ENCODE measurements at regions not wholly inside any gene's neighbourhood (a gene's known extent, or its start where the extent isn't known, plus 50 kb on each side); places are given as distances from the start of the nearest gene placed in this dataset.
A peak's percentile ranks its signal among the peaks of the same experiment; 100 is the strongest.

- TF ChIP-seq GATA2 (IDR thresholded peaks at IDR 0.05; ENCODE audit: low read depth, low read length) (0 out of 2 replicates have a peak, but pooled peaks have one; percentile 25), GATA3 (IDR thresholded peaks at IDR 0.05; ENCODE audit: low read depth, low read length) (peak; percentile 26; the same call in 1 of the 2 replicates)
Observed at GRCh38 chr2:150885774-150886386, 375.8 kb downstream of the RBM43 start.

GRCh38 chr2:150885236-150885635 lies 376.4 kb downstream of the RBM43 start:
- no peak for TF ChIP-seq GATA3 (IDR thresholded peaks at IDR 0.05; ENCODE audit: low read depth, low read length)
- TF ChIP-seq GATA2 (IDR thresholded peaks at IDR 0.05; ENCODE audit: low read depth, low read length) = no peak

GRCh38 chr2:150883613-150883895 lies 378.1 kb downstream of the RBM43 start:
- TF ChIP-seq GATA3 (IDR thresholded peaks at IDR 0.05; ENCODE audit: low read depth, low read length) = no peak
- no peak for TF ChIP-seq GATA2 (IDR thresholded peaks at IDR 0.05; ENCODE audit: low read depth, low read length)

GRCh38 chr2:150882751-150883612 lies 378.7 kb downstream of the RBM43 start:
- TF ChIP-seq GATA2 (IDR thresholded peaks at IDR 0.05; ENCODE audit: low read depth, low read length) (no peak), GATA3 (IDR thresholded peaks at IDR 0.05; ENCODE audit: low read depth, low read length) (no peak)

GRCh38 chr2:150880986-150881385 lies 380.7 kb downstream of the RBM43 start:
- TF ChIP-seq GATA3 (IDR thresholded peaks at IDR 0.05; ENCODE audit: low read depth, low read length) = no peak
- no peak for TF ChIP-seq GATA2 (IDR thresholded peaks at IDR 0.05; ENCODE audit: low read depth, low read length)

GRCh38 chr2:150878356-150878755 lies 383.3 kb downstream of the RBM43 start:
- TF ChIP-seq GATA2 (IDR thresholded peaks at IDR 0.05; ENCODE audit: low read depth, low read length) = no peak

- TF ChIP-seq GATA3 (IDR thresholded peaks at IDR 0.05; ENCODE audit: low read depth, low read length) (no peak), GATA2 (IDR thresholded peaks at IDR 0.05; ENCODE audit: low read depth, low read length) (no peak)
Observed at GRCh38 chr2:150876251-150876950, 385.3 kb downstream of the RBM43 start.

- TF ChIP-seq GATA3 (IDR thresholded peaks at IDR 0.05; ENCODE audit: low read depth, low read length) (peak; percentile 84), GATA2 (IDR thresholded peaks at IDR 0.05; ENCODE audit: low read depth, low read length) (peak; percentile 85)
Observed at GRCh38 chr2:150873396-150873772, 385.9 kb upstream of the RND3 start.

GRCh38 chr2:150872756-150873395 lies 385.4 kb upstream of the RND3 start:
- TF ChIP-seq GATA2 (IDR thresholded peaks at IDR 0.05; ENCODE audit: low read depth, low read length) = no peak
- TF ChIP-seq GATA3 (IDR thresholded peaks at IDR 0.05; ENCODE audit: low read depth, low read length) = no peak

GRCh38 chr2:150866431-150866830 lies 379.0 kb upstream of the RND3 start:
- TF ChIP-seq GATA2 (IDR thresholded peaks at IDR 0.05; ENCODE audit: low read depth, low read length) (no peak), GATA3 (IDR thresholded peaks at IDR 0.05; ENCODE audit: low read depth, low read length) (no peak)

- TF ChIP-seq GATA3 (IDR thresholded peaks at IDR 0.05; ENCODE audit: low read depth, low read length) (no peak), GATA2 (IDR thresholded peaks at IDR 0.05; ENCODE audit: low read depth, low read length) (no peak)
Observed at GRCh38 chr2:150863691-150864090, 376.2 kb upstream of the RND3 start.

- TF ChIP-seq GATA3 (IDR thresholded peaks at IDR 0.05; ENCODE audit: low read depth, low read length) (no peak), GATA2 (IDR thresholded peaks at IDR 0.05; ENCODE audit: low read depth, low read length) (no peak)
Observed at GRCh38 chr2:150860301-150860700, 372.8 kb upstream of the RND3 start.

GRCh38 chr2:150859877-150860276 lies 372.4 kb upstream of the RND3 start:
- TF ChIP-seq GATA2 (IDR thresholded peaks at IDR 0.05; ENCODE audit: low read depth, low read length) = no peak
- TF ChIP-seq GATA3 (IDR thresholded peaks at IDR 0.05; ENCODE audit: low read depth, low read length) = no peak

- TF ChIP-seq GATA2 (IDR thresholded peaks at IDR 0.05; ENCODE audit: low read depth, low read length) (no peak), GATA3 (IDR thresholded peaks at IDR 0.05; ENCODE audit: low read depth, low read length) (no peak)
Observed at GRCh38 chr2:150859162-150859561, 371.7 kb upstream of the RND3 start.

Measured in SH-SY5Y (cell line).